Endothelial cell of umbilical vein (primary cell): ENCODE measurements at regions not wholly inside any gene's neighbourhood (a gene's known extent, or its start where the extent isn't known, plus 50 kb on each side); places are given as distances from the start of the nearest gene placed in this dataset.

ENCODE experiments used
- BruUV-seq: library from RNA; stranded (reverse); fragments of 400-500 nt; replicated peaks from 2 replicates; lab custom pipeline; 2021; lab: Mats Ljungman, UMichigan
- CTCF ChIA-PET: fragments of 300-600, 350-600 bp; sonication (Branson Sonifier 250); formaldehyde crosslinking; loops from one replicate; lab custom pipeline; 2021; ENCODE audit warnings: antibody characterized with exemption, inconsistent platforms; lab: Charles Lee
- POLR2A ChIA-PET: fragments of 300-600, 350-600 bp; sonication (Branson Sonifier 250); formaldehyde crosslinking; loops from one replicate; lab custom pipeline; 2021; ENCODE audit warnings: antibody characterized with exemption, inconsistent platforms; lab: Charles Lee
- DNase-seq: peaks from one replicate; pipeline ENCODE4 v3.0.0-alpha.2; 2011; ENCODE audit warnings: low read depth, low spot score
- FAIRE-seq: peaks from 2 replicates; lab custom pipeline; 2011; peaks lifted over from hg19 to GRCh38; lab: Jason Lieb, UNC
- H2AFZ ChIP-seq: 2 replicates; pipeline ENCODE4 v1.6.0; 2012; ENCODE audit warnings: low read depth, low read length, control low read depth, inconsistent platforms
- H3K27ac ChIP-seq: 2 replicates; pipeline ENCODE4 v1.5.1; 2011; ENCODE audit warnings: low read depth, mild to moderate bottlenecking, control low read depth, low read length, moderate library complexity; ENCODE audit not compliant: insufficient read depth
- H3K27me3 ChIP-seq, 2 experiments: 2 replicates each; pipeline versions ENCODE4 v1.6.0 to v1.6.1; 2011; ENCODE audit warnings: low read length in 2 of 2, mixed read lengths in 1 of 2; ENCODE audit not compliant: control insufficient read depth in 2 of 2, insufficient read depth in 2 of 2
- H3K36me3 ChIP-seq, 2 experiments: 2 replicates in 1 of 2; 3 replicates in 1 of 2; pipeline ENCODE4 v1.5.1; 2011; ENCODE audit warnings: low read length in 2 of 2, mild to moderate bottlenecking in 1 of 2, moderate library complexity in 1 of 2; ENCODE audit not compliant: control insufficient read depth in 2 of 2, insufficient read depth in 2 of 2; ENCODE audit errors: extremely low read depth in 1 of 2
- H3K4me1 ChIP-seq: 3 replicates; pipeline ENCODE4 v1.5.1; 2011; ENCODE audit warnings: mild to moderate bottlenecking, low read length; ENCODE audit not compliant: control insufficient read depth, insufficient read depth; ENCODE audit errors: extremely low read depth
- H3K4me2 ChIP-seq: 2 replicates; pipeline ENCODE4 v1.6.1; 2011; ENCODE audit warnings: low read length, control low read depth, mixed read lengths; ENCODE audit not compliant: insufficient read depth
- H3K4me3 ChIP-seq, 3 experiments: fragments of 200-600 bp in 1 of 3; sonication (generic), shearing (Covaris generic) in 1 of 3; replicated peaks in 1 of 3; 2 replicates each; pipeline ENCODE4 v1.5.1; 2011 to 2016; ENCODE audit warnings: control low read depth in 3 of 3, low read length in 3 of 3, mild to moderate bottlenecking in 2 of 3, inconsistent platforms in 1 of 3, low read depth in 1 of 3, moderate library complexity in 1 of 3; ENCODE audit not compliant: insufficient read depth in 1 of 3
- H3K79me2 ChIP-seq: 2 replicates; pipeline ENCODE4 v1.6.0; 2012; ENCODE audit warnings: low read length, inconsistent platforms; ENCODE audit not compliant: control insufficient read depth, insufficient read depth
- H3K9ac ChIP-seq: replicated peaks from 2 replicates; pipeline ENCODE3; 2011; ENCODE audit warnings: low read length, control low read depth; ENCODE audit not compliant: insufficient read depth; ENCODE audit errors: extremely low read depth
- H3K9me1 ChIP-seq: replicated peaks from 3 replicates; pipeline ENCODE4 v1.6.0; 2011; ENCODE audit warnings: mild to moderate bottlenecking, low read length; ENCODE audit not compliant: control insufficient read depth, insufficient read depth; ENCODE audit errors: extremely low read depth
- H3K9me3 ChIP-seq: replicated peaks from 2 replicates; pipeline ENCODE4 v1.5.1; 2012; ENCODE audit warnings: low read length, inconsistent platforms; ENCODE audit not compliant: control insufficient read depth, insufficient read depth
- H4K20me1 ChIP-seq: replicated peaks from 2 replicates; pipeline ENCODE3; 2011; ENCODE audit warnings: mild to moderate bottlenecking, low read length; ENCODE audit not compliant: control insufficient read depth, insufficient read depth; ENCODE audit errors: extremely low read depth
- CTCF ChIP-seq, 2 donors: IDR thresholded peaks; 1 replicate in 1 of 2; 2 replicates in 1 of 2; pipeline ENCODE4 v1.5.1; 2011; ENCODE audit warnings: low read length in 2 of 2, mild to moderate bottlenecking in 2 of 2, moderate library complexity in 2 of 2, control low read depth in 1 of 2, inconsistent platforms in 1 of 2, low read depth in 1 of 2; ENCODE audit not compliant: insufficient read depth in 1 of 2; ENCODE audit errors: extremely low read depth in 1 of 2
- JUN ChIP-seq: IDR thresholded peaks from 2 replicates; pipeline ENCODE4 v1.6.1; 2011; ENCODE audit warnings: borderline replicate concordance, low read depth; ENCODE audit not compliant: insufficient read length, insufficient read depth
- POLR2A ChIP-seq: IDR thresholded peaks from 2 replicates; pipeline ENCODE4 v1.6.1; 2012; ENCODE audit warnings: low read depth, mild to moderate bottlenecking, control low read depth, low read length
- POLR2AphosphoS5 ChIP-seq: IDR thresholded peaks from 2 replicates; pipeline ENCODE4 v1.6.1; 2012; ENCODE audit warnings: low read depth, mild to moderate bottlenecking, control low read depth, low read length, moderate library complexity; ENCODE audit not compliant: insufficient read depth
- dilution Hi-C: fragments of 300-500 bp; cut with MboI; formaldehyde crosslinking; loops from one replicate; pipeline ENCODE4 v1.15.0; 2019; ENCODE audit warnings: low sequenced_read_pairs; ENCODE audit not compliant: extremely low pct_ligation_motif_present
- intact Hi-C: fragments of 100-400 bp; cut with micrococcal nuclease; formaldehyde crosslinking; loops from one replicate; pipeline ENCODE4 v1.10.0; 2022

- no peaks in the 10 kb centered on the region for H3K9me1 ChIP-seq
- no peaks in the 10 kb centered on the region for H4K20me1 ChIP-seq
- H3K4me3 ChIP-seq, result no peak overlapping the region
- DNase-seq, result no peak
- no peaks in the 10 kb centered on the region for H3K9me3 ChIP-seq
- no peak overlapping the region for H3K4me2 ChIP-seq
- no peaks in the 10 kb centered on the region for H3K79me2 ChIP-seq
- ChIA-PET POLR2A (no interaction called here), CTCF (no interaction called here)
- no peak for TF ChIP-seq POLR2A
- no peak for TF ChIP-seq JUN
- no peak for TF ChIP-seq POLR2AphosphoS5
- H3K27ac ChIP-seq, result no peak overlapping the region
- no peak for FAIRE-seq
- intact Hi-C loops, result no loop called here
- no TSS peak for BruUV-seq
- H3K9ac ChIP-seq, result no peak overlapping the region
- H3K27me3 ChIP-seq, result peaks cover 0 to 3% of the 10 kb centered on the region in 2 experiments
- dilution Hi-C loops, result no loop called here
- H3K36me3 ChIP-seq, result no peaks in the 10 kb centered on the region
- H3K4me1 ChIP-seq, result no peaks in the 10 kb centered on the region
- H2AFZ ChIP-seq, result no peak overlapping the region
These were observed 86.5 kb upstream of the FSTL4 start for GRCh38 chr5:133698646-133699526.

- Histone ChIP-seq H4K20me1 (no peaks in the 10 kb centered on the region), H3K9me3 (no peaks in the 10 kb centered on the region), H3K4me1 (no peaks in the 10 kb centered on the region), H3K4me3 (no peak overlapping the region), H3K9ac (no peak overlapping the region), H3K79me2 (no peaks in the 10 kb centered on the region), H3K27ac (no peak overlapping the region), H3K36me3 (no peaks in the 10 kb centered on the region), H2AFZ (no peak overlapping the region), H3K27me3 (peaks cover 0 to 3% of the 10 kb centered on the region in 2 experiments), H3K9me1 (no peaks in the 10 kb centered on the region), H3K4me2 (no peak overlapping the region)
- no peak for FAIRE-seq
- ChIA-PET CTCF (no interaction called here), POLR2A (no interaction called here)
- DNase-seq, result no peak
- BruUV-seq, result no TSS peak
- TF ChIP-seq CTCF (IDR thresholded peaks at IDR 0.05; ENCODE audit: extremely low read depth in 1 of 2, insufficient read depth in 1 of 2, low read depth in 1 of 2, low read length in 2 of 2) (no peak), JUN (no peak)
- intact Hi-C loops (no loop called here), dilution Hi-C loops (no loop called here)
These were observed 85.9 kb upstream of the FSTL4 start for GRCh38 chr5:133698259-133698554.
